Adipocyte (in vitro differentiated cells): ENCODE measurements at regions not wholly inside any gene's neighbourhood (a gene's known extent, or its start where the extent isn't known, plus 50 kb on each side); places are given as distances from the start of the nearest gene placed in this dataset.
"Not testable (repeated sequence)": the region's sequence is repeated elsewhere in the genome, so short reads cannot be mapped to it uniquely, and the experiment has no call there.

Experiments
- DNase-seq: peaks from one replicate; pipeline ENCODE4 v3.0.0-alpha.2; 2015; ENCODE audit warnings: low read depth
- H3K27me3 ChIP-seq: replicated peaks from 2 replicates; pipeline ENCODE4 v1.7.0; 2013; ENCODE audit warnings: mild to moderate bottlenecking, low read length, moderate library complexity; ENCODE audit not compliant: control insufficient read depth, insufficient read depth
- H3K36me3 ChIP-seq: 2 replicates; pipeline ENCODE4 v1.7.0; 2013; ENCODE audit warnings: low read length, mild to moderate bottlenecking, moderate library complexity; ENCODE audit not compliant: control insufficient read depth, insufficient read depth, severe bottlenecking
- H3K4me1 ChIP-seq: 2 replicates; pipeline ENCODE4 v1.7.0; 2013; ENCODE audit warnings: mild to moderate bottlenecking, low read length, moderate library complexity; ENCODE audit not compliant: control insufficient read depth, insufficient read depth
- H3K4me3 ChIP-seq: 2 replicates; pipeline ENCODE4 v1.7.0; 2013; ENCODE audit warnings: mild to moderate bottlenecking, low read length, moderate library complexity
- H3K9ac ChIP-seq: 2 replicates; pipeline ENCODE4 v1.7.0; 2013; ENCODE audit warnings: mild to moderate bottlenecking, low read length, moderate library complexity
- H3K9me3 ChIP-seq: 2 replicates; pipeline ENCODE4 v1.7.0; 2013; ENCODE audit warnings: mild to moderate bottlenecking, low read length, moderate library complexity; ENCODE audit not compliant: control insufficient read depth

DNA sequence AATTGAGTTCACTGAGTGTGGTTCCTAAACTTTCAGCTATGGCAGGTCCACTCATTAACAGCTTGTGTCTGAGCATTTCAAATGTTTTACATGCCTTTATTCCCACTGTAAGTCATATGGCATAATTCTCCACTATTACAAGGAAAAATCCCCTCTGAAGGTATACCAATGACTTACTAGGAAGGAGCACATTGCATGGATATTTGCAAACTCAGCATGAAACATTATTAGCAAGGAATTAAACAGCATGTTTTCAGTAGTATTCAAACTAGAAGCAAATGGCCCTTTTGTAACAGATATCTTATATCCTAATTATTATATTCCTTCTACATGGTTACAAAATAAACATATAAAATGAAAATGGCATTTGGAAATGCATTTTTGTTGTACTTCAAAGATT is 566.4 kb upstream of the CCNG1 start:
- Histone ChIP-seq H3K9me3 (peaks cover 16% of the 10 kb centered on the region), H3K27me3 (no peaks in the 10 kb centered on the region), H3K9ac (no peak overlapping the region), H3K4me1 (no peaks in the 10 kb centered on the region), H3K36me3 (no peaks in the 10 kb centered on the region), H3K4me3 (no peak overlapping the region)
- no peak for DNase-seq

- no peaks in the 10 kb centered on the region for H3K4me1 ChIP-seq
- no peak overlapping the region for H3K4me3 ChIP-seq
- H3K27me3 ChIP-seq: no peaks in the 10 kb centered on the region
- H3K36me3 ChIP-seq: no peaks in the 10 kb centered on the region
- H3K9me3 ChIP-seq: peaks cover 8% of the 10 kb centered on the region
- no peak overlapping the region for H3K9ac ChIP-seq
- no peak for DNase-seq
Observed at GRCh38 chr5:162882629-162883028, 554.8 kb upstream of the CCNG1 start.

- Histone ChIP-seq H3K4me1 (no peaks in the 10 kb centered on the region), H3K36me3 (no peaks in the 10 kb centered on the region), H3K27me3 (no peaks in the 10 kb centered on the region), H3K4me3 (no peak overlapping the region), H3K9ac (no peak overlapping the region), H3K9me3 (no peaks in the 10 kb centered on the region)
- no peak for DNase-seq
Observed at GRCh38 chr5:162886717-162887116, 550.7 kb upstream of the CCNG1 start.

- no peak for DNase-seq
- Histone ChIP-seq H3K36me3 (no peaks in the 10 kb centered on the region), H3K9me3 (no peaks in the 10 kb centered on the region), H3K4me3 (no peak overlapping the region), H3K27me3 (no peaks in the 10 kb centered on the region), H3K4me1 (no peaks in the 10 kb centered on the region), H3K9ac (no peak overlapping the region)
Observed at GRCh38 chr5:162888268-162888667, 549.1 kb upstream of the CCNG1 start.

- no peak for DNase-seq
- no peak overlapping the region for H3K4me3 ChIP-seq
- no peaks in the 10 kb centered on the region for H3K4me1 ChIP-seq
- H3K9ac ChIP-seq: no peak overlapping the region
- H3K36me3 ChIP-seq: no peaks in the 10 kb centered on the region
- H3K9me3 ChIP-seq: no peaks in the 10 kb centered on the region
- H3K27me3 ChIP-seq: no peaks in the 10 kb centered on the region
Observed at GRCh38 chr5:162911873-162912272, 525.5 kb upstream of the CCNG1 start.

DNA sequence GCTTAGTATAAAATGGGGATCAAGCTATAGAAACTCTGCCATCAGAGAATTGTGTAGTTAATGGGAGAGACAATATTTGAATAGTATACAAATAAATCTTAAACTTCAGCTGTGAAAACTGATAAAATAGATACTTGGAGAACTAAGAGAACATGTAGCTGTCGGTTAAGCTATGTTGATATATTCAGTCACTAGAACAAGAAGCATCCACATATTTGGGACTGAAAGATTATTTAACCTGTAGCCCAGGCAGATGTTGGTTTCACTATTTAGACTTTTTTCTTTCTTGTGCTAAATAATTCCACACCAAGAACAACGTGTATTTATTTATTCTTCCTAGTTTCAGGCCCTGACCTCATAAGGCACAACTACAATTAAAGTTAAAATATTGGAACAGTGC is 521.0 kb upstream of the CCNG1 start:
- Histone ChIP-seq H3K27me3 (no peaks in the 10 kb centered on the region), H3K9me3 (peaks cover 11% of the 10 kb centered on the region), H3K4me3 (no peak overlapping the region), H3K4me1 (no peaks in the 10 kb centered on the region), H3K36me3 (no peaks in the 10 kb centered on the region), H3K9ac (no peak overlapping the region)
- no peak for DNase-seq

- Histone ChIP-seq H3K9me3 (peaks cover 7% of the 10 kb centered on the region), H3K36me3 (no peaks in the 10 kb centered on the region), H3K4me3 (no peak overlapping the region), H3K9ac (no peak overlapping the region), H3K27me3 (no peaks in the 10 kb centered on the region), H3K4me1 (no peaks in the 10 kb centered on the region)
- no peak for DNase-seq
Observed at GRCh38 chr5:162929104-162929503, 508.3 kb upstream of the CCNG1 start.

DNA sequence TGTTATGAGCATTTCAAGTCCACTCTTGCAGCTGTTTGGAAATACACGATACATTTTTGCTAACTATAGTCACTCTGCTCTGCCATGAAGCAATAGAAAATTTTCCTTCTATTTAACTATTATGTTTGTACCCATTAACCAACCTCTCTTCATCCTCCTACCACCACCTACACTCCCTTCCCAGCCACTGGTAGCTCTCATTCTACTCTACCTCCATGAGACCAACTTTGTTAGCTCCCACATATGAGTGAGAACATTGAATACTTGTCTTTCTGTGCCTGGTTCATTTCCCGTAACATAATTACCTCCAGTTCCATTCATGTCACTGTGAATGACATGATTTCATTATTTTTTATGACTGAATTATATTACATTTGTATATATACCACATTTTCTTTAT is 505.9 kb upstream of the CCNG1 start:
- no peak overlapping the region for H3K9ac ChIP-seq
- no peaks in the 10 kb centered on the region for H3K27me3 ChIP-seq
- DNase-seq: no peak
- no peak overlapping the region for H3K4me3 ChIP-seq
- H3K9me3 ChIP-seq: peaks cover 7% of the 10 kb centered on the region
- no peaks in the 10 kb centered on the region for H3K36me3 ChIP-seq
- no peaks in the 10 kb centered on the region for H3K4me1 ChIP-seq

DNA sequence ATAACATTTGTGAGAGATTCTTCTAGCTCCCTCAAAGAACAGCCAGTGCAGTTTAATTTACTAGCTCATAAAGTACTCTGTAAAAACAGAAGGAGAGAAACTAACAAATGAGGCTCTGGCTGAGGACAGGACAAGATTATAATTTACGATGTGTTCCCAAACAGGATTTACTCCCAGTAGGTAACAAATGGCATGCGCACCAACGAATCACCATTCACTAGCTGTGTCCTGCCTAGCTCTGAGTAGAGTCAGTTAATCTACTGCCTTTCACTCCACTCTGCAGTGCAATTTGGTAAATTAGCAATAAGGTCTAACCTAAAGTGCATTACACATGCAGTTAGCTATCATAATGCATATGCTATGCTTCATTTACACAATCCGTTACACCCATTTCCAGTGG is 497.4 kb upstream of the CCNG1 start:
- Histone ChIP-seq H3K9ac (no peak overlapping the region), H3K4me1 (no peaks in the 10 kb centered on the region), H3K4me3 (no peak overlapping the region), H3K36me3 (no peaks in the 10 kb centered on the region), H3K9me3 (no peaks in the 10 kb centered on the region), H3K27me3 (no peaks in the 10 kb centered on the region)
- no peak for DNase-seq

DNA sequence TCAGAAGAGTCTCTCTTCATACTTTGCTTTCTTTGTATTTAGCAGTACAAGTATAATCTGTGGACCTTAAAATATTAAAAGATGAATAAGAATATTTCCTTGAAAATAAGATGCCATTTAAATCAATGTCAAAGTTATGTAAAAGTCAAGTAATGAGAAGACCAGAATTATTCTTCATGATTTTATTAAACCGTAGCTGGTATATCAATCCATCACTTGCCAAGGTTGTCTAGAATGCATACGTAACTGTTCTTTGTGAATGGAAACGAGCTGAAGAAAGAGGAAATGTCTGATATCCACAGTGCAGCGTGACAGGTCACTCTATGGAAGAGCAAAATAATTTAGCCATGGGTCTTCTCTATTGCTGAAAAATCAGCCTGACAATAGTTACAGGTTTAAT is 488.7 kb upstream of the CCNG1 start:
- Histone ChIP-seq H3K4me3 (no peak overlapping the region), H3K9ac (no peak overlapping the region), H3K27me3 (no peaks in the 10 kb centered on the region), H3K9me3 (peaks cover 3% of the 10 kb centered on the region), H3K36me3 (no peaks in the 10 kb centered on the region), H3K4me1 (no peaks in the 10 kb centered on the region)
- no peak for DNase-seq

GRCh38 chr5:162956570-162956969 is 480.8 kb upstream of the CCNG1 start:
- Histone ChIP-seq H3K36me3 (no peaks in the 10 kb centered on the region), H3K4me1 (no peaks in the 10 kb centered on the region), H3K9me3 (peaks cover 3% of the 10 kb centered on the region), H3K4me3 (no peak overlapping the region), H3K9ac (no peak overlapping the region), H3K27me3 (no peaks in the 10 kb centered on the region)
- no peak for DNase-seq

DNA sequence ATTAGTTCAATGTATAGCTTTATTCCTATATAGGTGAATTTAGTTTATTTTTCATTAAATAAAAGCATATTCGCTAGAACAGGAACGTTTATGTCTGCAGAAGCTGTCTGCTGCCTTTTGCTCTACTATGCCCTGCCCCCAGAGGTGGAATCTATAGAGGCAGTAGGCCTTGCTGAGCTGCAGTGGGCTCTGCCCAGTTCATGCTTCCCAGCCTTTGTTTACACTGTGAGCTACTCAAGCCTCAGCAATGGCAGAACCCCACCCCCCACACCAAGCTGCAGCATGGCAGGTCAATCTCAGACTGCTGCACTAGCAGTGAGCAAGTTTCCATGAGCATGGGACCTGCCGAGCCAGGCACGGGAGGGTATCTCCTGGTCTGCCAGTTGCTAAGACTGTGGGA is 473.3 kb upstream of the CCNG1 start:
- DNase-seq, H3K4me1 ChIP-seq, H3K4me3 ChIP-seq, H3K36me3 ChIP-seq, H3K9me3 ChIP-seq, H3K9ac ChIP-seq, H3K27me3 ChIP-seq: not testable (repeated sequence)
